ENCODE measurements at regions not wholly inside any gene's neighbourhood (a gene's known extent, or its start where the extent isn't known, plus 50 kb on each side); places are given as distances from the start of the nearest gene placed in this dataset.

- no peak overlapping the region for H3K4me3 ChIP-seq (replicated peaks; ENCODE audit: low read depth, low read length)
- TF ChIP-seq, protein P1, sequence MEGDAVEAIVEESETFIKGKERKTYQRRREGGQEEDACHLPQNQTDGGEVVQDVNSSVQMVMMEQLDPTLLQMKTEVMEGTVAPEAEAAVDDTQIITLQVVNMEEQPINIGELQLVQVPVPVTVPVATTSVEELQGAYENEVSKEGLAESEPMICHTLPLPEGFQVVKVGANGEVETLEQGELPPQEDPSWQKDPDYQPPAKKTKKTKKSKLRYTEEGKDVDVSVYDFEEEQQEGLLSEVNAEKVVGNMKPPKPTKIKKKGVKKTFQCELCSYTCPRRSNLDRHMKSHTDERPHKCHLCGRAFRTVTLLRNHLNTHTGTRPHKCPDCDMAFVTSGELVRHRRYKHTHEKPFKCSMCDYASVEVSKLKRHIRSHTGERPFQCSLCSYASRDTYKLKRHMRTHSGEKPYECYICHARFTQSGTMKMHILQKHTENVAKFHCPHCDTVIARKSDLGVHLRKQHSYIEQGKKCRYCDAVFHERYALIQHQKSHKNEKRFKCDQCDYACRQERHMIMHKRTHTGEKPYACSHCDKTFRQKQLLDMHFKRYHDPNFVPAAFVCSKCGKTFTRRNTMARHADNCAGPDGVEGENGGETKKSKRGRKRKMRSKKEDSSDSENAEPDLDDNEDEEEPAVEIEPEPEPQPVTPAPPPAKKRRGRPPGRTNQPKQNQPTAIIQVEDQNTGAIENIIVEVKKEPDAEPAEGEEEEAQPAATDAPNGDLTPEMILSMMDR (IDR thresholded peaks at IDR 0.05; ENCODE audit: low read depth, low read length, missing control alignments): no peak
- no peak for DNase-seq (ENCODE audit: extremely low read depth, low read depth)
Observed at GRCh38 chr12:5206401-5207175, 162.9 kb downstream of the KCNA5 start.

GRCh38 chr12:5210179-5210922 lies 166.7 kb downstream of the KCNA5 start:
- TF ChIP-seq, protein P1 (IDR thresholded peaks at IDR 0.05; ENCODE audit: low read depth, low read length, missing control alignments): no peak
- H3K4me3 ChIP-seq (replicated peaks; ENCODE audit: low read depth, low read length): no peak overlapping the region
- no peak for DNase-seq (ENCODE audit: extremely low read depth, low read depth)

GRCh38 chr12:5210923-5211290 lies 167.2 kb downstream of the KCNA5 start:
- TF ChIP-seq, protein P1 (IDR thresholded peaks at IDR 0.05; ENCODE audit: low read depth, low read length, missing control alignments): no peak
- no peak overlapping the region for H3K4me3 ChIP-seq (replicated peaks; ENCODE audit: low read depth, low read length)
- DNase-seq (ENCODE audit: extremely low read depth, low read depth): no peak

- TF ChIP-seq, protein P1 (IDR thresholded peaks at IDR 0.05; ENCODE audit: low read depth, low read length, missing control alignments): no peak
Observed at GRCh38 chr12:5213336-5213735, 169.7 kb downstream of the KCNA5 start.

GRCh38 chr12:5213990-5214389 lies 170.3 kb downstream of the KCNA5 start:
- TF ChIP-seq, protein P1 (IDR thresholded peaks at IDR 0.05; ENCODE audit: low read depth, low read length, missing control alignments): no peak
- no peak for DNase-seq (ENCODE audit: extremely low read depth, low read depth)

More at GRCh38 chr12:5213336-5213735, 169.7 kb downstream of the KCNA5 start:
- no peak overlapping the region for H3K4me3 ChIP-seq (replicated peaks; ENCODE audit: low read depth, low read length)
- DNase-seq (ENCODE audit: extremely low read depth, low read depth): no peak

DNA sequence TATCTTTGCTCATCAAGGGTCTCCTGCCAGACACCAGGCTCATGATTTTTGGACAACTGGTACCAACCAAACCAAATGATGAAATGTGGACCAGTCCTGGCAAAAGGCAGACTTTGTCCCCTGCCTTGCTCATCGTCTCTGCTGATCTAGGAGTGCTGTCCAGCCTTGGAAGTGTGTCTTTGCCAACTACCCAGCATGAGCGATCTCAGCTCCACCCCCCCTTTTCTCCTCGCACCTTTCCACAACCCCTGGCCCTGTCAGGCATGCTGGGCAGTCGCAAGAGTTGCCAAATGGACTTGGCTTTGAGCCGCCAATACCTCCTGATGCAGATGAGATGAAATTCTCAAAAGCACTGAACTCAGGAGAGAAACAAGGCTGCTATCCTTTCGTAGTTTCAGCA lies 174.3 kb downstream of the KCNA5 start:
- DNase-seq (ENCODE audit: extremely low read depth, low read depth): no peak
- TF ChIP-seq, protein P1 (IDR thresholded peaks at IDR 0.05; ENCODE audit: low read depth, low read length, missing control alignments): no peak
- no peak overlapping the region for H3K4me3 ChIP-seq (replicated peaks; ENCODE audit: low read depth, low read length)

More at GRCh38 chr12:5213990-5214389, 170.3 kb downstream of the KCNA5 start:
- no peak overlapping the region for H3K4me3 ChIP-seq (replicated peaks; ENCODE audit: low read depth, low read length)
